AG04449 (cell line): ENCODE measurements at regions not wholly inside any gene's neighbourhood (a gene's known extent, or its start where the extent isn't known, plus 50 kb on each side); places are given as distances from the start of the nearest gene placed in this dataset.

Experiments
- CTCF ChIA-PET: fragments of 350-600 bp; formaldehyde crosslinking; extraction: SDS; loops from one replicate; lab custom pipeline; 2021; ENCODE audit warnings: antibody characterized with exemption; lab: Yijun Ruan, JAX
- POLR2A ChIA-PET: fragments of 400-600, 350-600 bp; formaldehyde crosslinking; extraction: SDS; loops from one replicate; lab custom pipeline; 2020; ENCODE audit warnings: antibody characterized with exemption, inconsistent platforms; lab: Yijun Ruan, JAX
- DNase-seq: peaks from one replicate; pipeline ENCODE4 v3.0.0-alpha.2; 2010; ENCODE audit warnings: low read depth, low spot score
- H3K4me3 ChIP-seq: 2 replicates; pipeline ENCODE4 v1.5.1; 2011; ENCODE audit warnings: low read depth, mild to moderate bottlenecking, control low read depth, low read length
- TF ChIP-seq, protein P1 (sequence below): IDR thresholded peaks from one replicate; pipeline ENCODE4 v1.5.1; 2011; ENCODE audit warnings: mild to moderate bottlenecking, moderate library complexity, low read length, control low read depth, inconsistent platforms; ENCODE audit not compliant: insufficient read depth; ENCODE audit errors: missing control alignments

DNA sequence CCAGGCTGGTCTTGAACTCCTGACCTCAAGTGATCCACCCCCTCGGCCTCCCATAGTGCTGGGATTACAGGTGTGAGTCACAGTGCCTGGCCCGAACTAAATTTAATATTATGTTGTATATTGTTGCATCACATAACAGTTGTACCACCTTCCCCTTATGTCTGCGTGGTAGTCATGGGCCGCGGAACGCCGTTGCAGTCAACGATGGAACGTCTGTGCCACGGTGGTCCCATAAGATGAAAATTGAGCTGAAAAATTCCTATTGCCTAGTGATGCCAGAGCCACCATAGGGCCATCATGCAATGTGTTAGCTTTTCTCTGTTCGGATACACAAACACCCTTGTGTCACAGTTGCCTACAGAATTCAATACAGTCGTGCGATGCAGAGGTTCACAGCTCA, 236.1 kb downstream of the TEX29 start:
- no peak for DNase-seq
- ChIA-PET CTCF (no interaction called here), POLR2A (no interaction called here)
- TF ChIP-seq, protein P1, sequence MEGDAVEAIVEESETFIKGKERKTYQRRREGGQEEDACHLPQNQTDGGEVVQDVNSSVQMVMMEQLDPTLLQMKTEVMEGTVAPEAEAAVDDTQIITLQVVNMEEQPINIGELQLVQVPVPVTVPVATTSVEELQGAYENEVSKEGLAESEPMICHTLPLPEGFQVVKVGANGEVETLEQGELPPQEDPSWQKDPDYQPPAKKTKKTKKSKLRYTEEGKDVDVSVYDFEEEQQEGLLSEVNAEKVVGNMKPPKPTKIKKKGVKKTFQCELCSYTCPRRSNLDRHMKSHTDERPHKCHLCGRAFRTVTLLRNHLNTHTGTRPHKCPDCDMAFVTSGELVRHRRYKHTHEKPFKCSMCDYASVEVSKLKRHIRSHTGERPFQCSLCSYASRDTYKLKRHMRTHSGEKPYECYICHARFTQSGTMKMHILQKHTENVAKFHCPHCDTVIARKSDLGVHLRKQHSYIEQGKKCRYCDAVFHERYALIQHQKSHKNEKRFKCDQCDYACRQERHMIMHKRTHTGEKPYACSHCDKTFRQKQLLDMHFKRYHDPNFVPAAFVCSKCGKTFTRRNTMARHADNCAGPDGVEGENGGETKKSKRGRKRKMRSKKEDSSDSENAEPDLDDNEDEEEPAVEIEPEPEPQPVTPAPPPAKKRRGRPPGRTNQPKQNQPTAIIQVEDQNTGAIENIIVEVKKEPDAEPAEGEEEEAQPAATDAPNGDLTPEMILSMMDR = no peak
- H3K4me3 ChIP-seq = no peak overlapping the region

DNA sequence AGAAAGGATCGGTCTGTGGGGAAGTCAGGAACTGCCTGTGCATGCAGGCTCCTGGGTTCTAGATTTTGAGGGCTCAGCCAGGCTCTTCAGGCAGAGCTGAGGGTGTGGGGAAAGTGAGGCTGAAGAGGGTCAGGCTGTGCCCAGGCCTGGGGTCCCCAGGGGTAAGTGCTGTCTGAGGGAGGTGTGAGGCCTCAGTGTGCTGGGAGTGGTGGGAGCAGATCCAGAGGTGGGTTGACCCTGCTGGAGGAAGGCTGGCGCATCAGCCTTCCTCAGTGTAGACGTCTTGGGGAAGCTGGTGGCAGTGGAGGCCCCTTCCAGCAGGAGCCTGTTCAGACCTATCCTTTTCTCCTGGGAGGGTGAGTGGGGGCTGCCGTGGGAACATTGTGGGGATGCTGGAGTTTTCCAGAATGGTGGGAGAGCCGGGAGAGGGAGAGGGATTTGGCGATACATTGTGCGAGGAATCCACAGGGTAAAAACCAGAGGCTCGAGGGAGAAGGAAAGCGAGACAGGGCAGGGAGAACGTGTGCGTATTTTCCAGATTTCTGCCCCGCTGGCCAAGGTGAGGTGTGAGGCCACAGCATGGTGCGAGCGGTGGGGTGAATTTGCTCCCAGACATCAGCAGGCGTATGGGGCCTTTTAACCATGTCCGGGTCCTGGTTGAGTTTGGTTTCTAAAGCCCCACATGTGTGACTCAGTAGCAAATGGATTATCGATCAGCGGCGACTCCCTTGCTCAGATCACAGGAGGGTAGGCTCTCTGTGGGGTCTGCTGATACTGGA, 237.7 kb downstream of the TEX29 start:
- POLR2A ChIA-PET = no interaction called here
- TF ChIP-seq, protein P1 = no peak
- CTCF ChIA-PET = no interaction called here
- H3K4me3 ChIP-seq = no peak overlapping the region
- DNase-seq = no peak

GRCh38 chr13:111558700-111559088, 238.3 kb downstream of the TEX29 start:
- ChIA-PET CTCF (no interaction called here), POLR2A (no interaction called here)
- TF ChIP-seq, protein P1 = no peak
- DNase-seq = no peak
- H3K4me3 ChIP-seq = no peak overlapping the region

GRCh38 chr13:111559612-111560403, 239.4 kb downstream of the TEX29 start:
- ChIA-PET POLR2A (no interaction called here), CTCF (no interaction called here)
- no peak overlapping the region for H3K4me3 ChIP-seq
- TF ChIP-seq, protein P1 = no peak
- DNase-seq = no peak

DNA sequence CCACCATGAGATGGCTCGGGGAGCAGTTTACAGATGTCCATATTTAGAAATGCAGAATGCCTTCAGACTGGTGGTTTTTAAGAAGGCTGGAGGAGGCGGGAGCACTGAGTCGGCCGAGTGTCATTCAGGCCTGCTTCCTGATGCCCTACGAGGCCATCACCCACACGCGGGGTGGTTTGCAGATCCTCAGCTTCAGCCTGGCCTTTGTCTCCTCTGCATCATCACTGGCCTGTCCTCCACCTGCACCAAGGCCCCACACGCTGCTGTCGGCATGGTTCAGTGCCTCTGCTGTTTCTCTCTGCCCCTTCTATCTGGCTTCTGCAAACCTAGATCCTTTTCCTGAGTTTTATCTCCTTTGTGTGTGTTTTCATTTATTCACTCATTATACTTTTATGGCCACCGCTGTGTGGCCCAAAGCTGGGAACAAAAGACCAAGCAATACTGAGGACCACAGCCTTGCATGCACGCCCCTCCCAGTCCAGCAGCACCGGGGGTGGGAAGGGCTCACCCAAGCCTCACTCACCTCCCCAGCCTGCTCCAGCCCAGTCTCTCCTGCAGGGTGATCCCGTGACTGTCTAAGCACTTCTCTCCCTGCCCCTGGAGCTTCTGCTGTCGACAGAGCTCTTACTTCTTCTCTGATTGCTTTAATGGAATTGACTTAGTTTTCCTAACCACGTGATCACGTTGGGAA, 240.8 kb downstream of the TEX29 start:
- POLR2A ChIA-PET = no interaction called here
- CTCF ChIA-PET = no interaction called here

More for the DNA sequence above, 240.8 kb downstream of the TEX29 start:
- no peak overlapping the region for H3K4me3 ChIP-seq
- no peak for DNase-seq
- TF ChIP-seq, protein P1 = no peak
